CD14-positive monocyte (primary cell): ENCODE measurements at regions not wholly inside any gene's neighbourhood (a gene's known extent, or its start where the extent isn't known, plus 50 kb on each side); places are given as distances from the start of the nearest gene placed in this dataset.

Experiments used
- DNase-seq, 3 donors: peaks; one replicate each; pipeline ENCODE4 v3.0.0-alpha.2; 2011 to 2022
- H2AFZ ChIP-seq: 2 replicates; pipeline ENCODE4 v1.6.0; 2012; ENCODE audit warnings: mild to moderate bottlenecking, low read depth, low read length, inconsistent platforms; ENCODE audit not compliant: insufficient read depth, poor library complexity, severe bottlenecking
- H3K27ac ChIP-seq, 2 donors: 1 replicate in 1 of 2; 2 replicates in 1 of 2; pipeline ENCODE4 v1.5.1; 2012 to 2013; ENCODE audit warnings: low read length in 2 of 2, control low read depth in 1 of 2, inconsistent platforms in 1 of 2, low read depth in 1 of 2, mild to moderate bottlenecking in 1 of 2
- H3K27me3 ChIP-seq, 2 donors: one replicate each; pipeline versions ENCODE4 v1.6.0 to v1.6.1; 2011 to 2013; ENCODE audit warnings: low read length in 2 of 2; ENCODE audit not compliant: control insufficient read depth in 2 of 2, insufficient read depth in 2 of 2
- H3K36me3 ChIP-seq, 2 donors: replicated peaks in 1 of 2; 1 replicate in 1 of 2; 2 replicates in 1 of 2; pipeline versions ENCODE4 v1.5.1 to v1.6.1; 2012 to 2013; ENCODE audit warnings: low read length in 2 of 2, control low read depth in 1 of 2, inconsistent platforms in 1 of 2, mild to moderate bottlenecking in 1 of 2; ENCODE audit not compliant: insufficient read depth in 2 of 2, control insufficient read depth in 1 of 2
- H3K4me1 ChIP-seq, 2 donors: 1 replicate in 1 of 2; 2 replicates in 1 of 2; pipeline versions ENCODE4 v1.5.1 to v1.6.1; 2012 to 2013; ENCODE audit warnings: low read length in 2 of 2, control low read depth in 1 of 2, inconsistent platforms in 1 of 2, mild to moderate bottlenecking in 1 of 2, moderate library complexity in 1 of 2; ENCODE audit not compliant: insufficient read depth in 2 of 2, control insufficient read depth in 1 of 2
- H3K4me2 ChIP-seq: replicated peaks from 2 replicates; pipeline ENCODE3; 2012; ENCODE audit warnings: low read length, moderate library complexity, mild to moderate bottlenecking; ENCODE audit not compliant: poor library complexity, severe bottlenecking; ENCODE audit errors: extremely low read depth
- H3K4me3 ChIP-seq, 3 experiments: fragments of 200-600 bp in 1 of 3; sonication (generic) in 1 of 3; replicated peaks in 1 of 3; 1 replicate in 2 of 3; 2 replicates in 1 of 3; pipeline ENCODE4 v1.5.1; 2011 to 2013; ENCODE audit warnings: low read length in 3 of 3, mild to moderate bottlenecking in 3 of 3, control low read depth in 2 of 3, low read depth in 2 of 3, inconsistent platforms in 1 of 3, moderate library complexity in 1 of 3
- H3K79me2 ChIP-seq: 2 replicates; pipeline ENCODE4 v1.6.0; 2012; ENCODE audit warnings: mild to moderate bottlenecking, control low read depth, inconsistent platforms, low read length, moderate library complexity; ENCODE audit not compliant: insufficient read depth
- H3K9ac ChIP-seq: 2 replicates; pipeline ENCODE4 v1.6.0; 2017; ENCODE audit warnings: low read length, mild to moderate bottlenecking; ENCODE audit not compliant: insufficient read depth, poor library complexity, severe bottlenecking
- H3K9me3 ChIP-seq, 2 donors: replicated peaks in 1 of 2; 1 replicate in 1 of 2; 2 replicates in 1 of 2; pipeline versions ENCODE4 v1.5.1 to v1.6.1; 2012 to 2013; ENCODE audit warnings: low read length in 2 of 2, control low read depth in 1 of 2; ENCODE audit not compliant: control insufficient read depth in 1 of 2, insufficient read depth in 1 of 2
- H4K20me1 ChIP-seq: 2 replicates; pipeline ENCODE4 v1.6.0; 2012; ENCODE audit warnings: mild to moderate bottlenecking, low read length, control low read depth, moderate library complexity; ENCODE audit not compliant: insufficient read depth
- H3K27ac Mint-ChIP-seq, 7 donors: one replicate each; pipeline ENCODE4 v1.8.0; 2020; ENCODE audit warnings: mild to moderate bottlenecking in 7 of 7, mixed read lengths in 7 of 7, moderate library complexity in 6 of 7, inconsistent platforms in 2 of 7
- H3K27me3 Mint-ChIP-seq, 3 donors: one replicate each; pipeline ENCODE4 v1.8.0; 2021 to 2022; ENCODE audit warnings: low read depth in 3 of 3, mild to moderate bottlenecking in 3 of 3, mixed read lengths in 3 of 3, moderate library complexity in 3 of 3, inconsistent platforms in 1 of 3
- H3K36me3 Mint-ChIP-seq, 2 donors: one replicate each; pipeline ENCODE4 v1.8.0; 2020; ENCODE audit warnings: mixed read lengths in 2 of 2, inconsistent platforms in 1 of 2, mild to moderate bottlenecking in 1 of 2
- H3K4me1 Mint-ChIP-seq: one replicate; pipeline ENCODE4 v1.8.0; 2020; ENCODE audit warnings: mild to moderate bottlenecking, mixed read lengths
- H3K4me3 Mint-ChIP-seq, 2 donors: one replicate each; pipeline ENCODE4 v1.8.0; 2020; ENCODE audit warnings: mild to moderate bottlenecking in 2 of 2, mixed read lengths in 2 of 2, moderate library complexity in 1 of 2
- H3K9me3 Mint-ChIP-seq, 7 donors: one replicate each; pipeline ENCODE4 v1.8.0; 2020 to 2022; ENCODE audit warnings: mixed read lengths in 7 of 7, mild to moderate bottlenecking in 6 of 7, moderate library complexity in 6 of 7, inconsistent platforms in 2 of 7
- CTCF ChIP-seq: fragments of 200-600 bp; IDR thresholded peaks from one replicate; pipeline ENCODE4 v1.8.0; 2022; ENCODE audit warnings: antibody characterized with exemption, mild to moderate bottlenecking
- WGBS: methylation state at CpG from one replicate; pipeline ENCODE4 v1.1.5; 2013; ENCODE audit warnings: missing lambda C conversion rate; ENCODE audit not compliant: insufficient coverage; 5-methylcytosine and 5-hydroxymethylcytosine counted together
- intact Hi-C, 2 donors: fragments of 100-400 bp; cut with micrococcal nuclease; formaldehyde crosslinking; loops; one replicate each; pipeline versions ENCODE4 v1.15.0 to v1.15.1; 2023

- Mint-ChIP-seq H3K9me3 (peaks cover 0 to 3% (median 0%) of the 10 kb centered on the region in 7 donors), H3K4me3 (no peak overlapping the region), H3K27me3 (no peaks in the 10 kb centered on the region), H3K27ac (no peak overlapping the region), H3K36me3 (no peaks in the 10 kb centered on the region), H3K4me1 (no peaks in the 10 kb centered on the region)
- Histone ChIP-seq H3K9ac (no peak overlapping the region), H3K4me2 (no peak overlapping the region), H4K20me1 (no peaks in the 10 kb centered on the region), H3K4me1 (no peaks in the 10 kb centered on the region), H3K4me3 (no peak overlapping the region), H3K9me3 (no peaks in the 10 kb centered on the region), H3K27ac (no peak overlapping the region), H3K79me2 (no peaks in the 10 kb centered on the region), H2AFZ (no peak overlapping the region), H3K36me3 (no peaks in the 10 kb centered on the region), H3K27me3 (no peaks in the 10 kb centered on the region)
- WGBS = no CpG with 5 or more reads among the region's 3 CpGs
- no peak for DNase-seq
- intact Hi-C loops = no loop called here
- no peak for TF ChIP-seq CTCF
These were observed 805.6 kb downstream of the KCNA4 start for GRCh38 chr11:29211202-29211601.

GRCh38 chr11:29210426-29210825 lies 806.4 kb downstream of the KCNA4 start:
- H3K36me3 Mint-ChIP-seq = no peaks in the 10 kb centered on the region
- peaks cover 0 to 3% (median 0%) of the 10 kb centered on the region in 7 donors for H3K9me3 Mint-ChIP-seq
- no peak overlapping the region for H3K27ac Mint-ChIP-seq
- Histone ChIP-seq H3K4me1 (no peaks in the 10 kb centered on the region), H3K9me3 (no peaks in the 10 kb centered on the region), H2AFZ (no peak overlapping the region), H3K79me2 (no peaks in the 10 kb centered on the region), H3K9ac (no peak overlapping the region), H3K4me2 (no peak overlapping the region), H3K4me3 (no peak overlapping the region), H3K36me3 (no peaks in the 10 kb centered on the region), H3K27me3 (no peaks in the 10 kb centered on the region), H3K27ac (no peak overlapping the region), H4K20me1 (no peaks in the 10 kb centered on the region)
- no peak for DNase-seq
- intact Hi-C loops = no loop called here
- no peak overlapping the region for H3K4me3 Mint-ChIP-seq
- no peaks in the 10 kb centered on the region for H3K27me3 Mint-ChIP-seq
- H3K4me1 Mint-ChIP-seq = no peaks in the 10 kb centered on the region
- no peak for TF ChIP-seq CTCF
- WGBS = no CpG with 5 or more reads among the region's 2 CpGs
